Peyer's patch (tissue), 4 donors: ENCODE measurements at regions not wholly inside any gene's neighbourhood (a gene's known extent, or its start where the extent isn't known, plus 50 kb on each side); places are given as distances from the start of the nearest gene placed in this dataset.
"Not testable (repeated sequence)": the region's sequence is repeated elsewhere in the genome, so short reads cannot be mapped to it uniquely, and the experiment has no call there.

Experiments
- POLR2A ChIP-seq, 2 donors: fragments of 450-650 bp; IDR thresholded peaks; one replicate each; pipeline ENCODE4 v1.5.1; 2017; ENCODE audit warnings: antibody characterized with exemption in 2 of 2, mild to moderate bottlenecking in 2 of 2, moderate library complexity in 2 of 2
- TF ChIP-seq, protein P1 (sequence below), 6 experiments: fragments of 450-650 bp in 4 of 6; fragments of 200-600 bp in 2 of 6; sonication (generic) in 1 of 6; IDR thresholded peaks; one replicate each; pipeline ENCODE4 v1.5.1; 2017 to 2019; ENCODE audit warnings: antibody characterized with exemption in 6 of 6, mild to moderate bottlenecking in 3 of 6, moderate library complexity in 1 of 6

DNA sequence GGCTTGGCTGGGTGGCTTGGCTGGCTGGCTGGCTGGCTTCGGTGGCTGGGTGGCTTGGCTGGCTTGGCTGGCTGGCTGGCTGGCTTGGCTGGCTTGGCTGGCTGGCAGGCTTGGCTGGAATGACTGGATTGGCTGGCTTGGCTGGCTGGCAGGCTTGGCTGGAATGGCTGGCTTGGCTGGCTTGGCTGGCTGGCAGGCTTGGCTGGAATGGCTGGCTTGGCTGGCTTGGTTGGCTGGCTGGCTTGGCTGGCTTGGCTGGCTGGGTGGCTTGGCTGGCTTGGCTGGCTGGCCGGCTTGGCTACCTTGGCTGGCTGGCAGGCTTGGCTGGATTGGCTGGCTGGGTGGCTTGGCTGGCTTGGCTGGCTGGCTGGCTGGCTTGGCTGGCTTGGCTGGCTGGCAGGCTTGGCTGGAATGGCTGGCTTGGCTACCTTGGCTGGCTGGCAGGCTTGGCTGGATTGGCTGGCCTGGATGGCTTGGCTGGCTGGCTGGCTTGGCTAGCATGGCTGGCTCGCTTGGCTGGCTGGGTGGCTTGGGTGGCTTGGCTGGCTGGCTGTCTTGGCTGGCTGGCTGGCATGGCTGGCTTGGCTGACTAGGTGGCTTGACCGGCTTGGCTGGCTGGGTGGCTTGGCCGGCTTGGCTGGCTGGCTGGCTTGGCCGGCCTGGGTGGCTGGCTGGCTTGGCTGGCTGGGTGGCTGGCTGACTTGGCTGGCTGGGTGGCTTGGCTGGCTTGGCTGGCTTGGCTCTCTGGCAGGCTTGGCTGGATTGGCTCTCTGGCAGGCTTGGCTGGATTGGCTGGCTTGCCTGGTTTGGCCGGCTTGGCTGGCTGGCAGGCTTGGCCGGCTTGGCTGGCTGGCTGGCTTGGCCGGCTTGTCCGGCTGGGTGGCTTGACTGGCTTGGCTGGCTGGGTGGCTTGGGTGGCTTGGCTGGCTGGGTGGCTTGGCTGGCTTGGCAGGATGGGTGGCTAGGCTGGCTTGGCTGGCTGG, 241.6 kb upstream of the POTEB2 start:
- TF ChIP-seq POLR2A (IDR thresholded peaks at IDR 0.05), result not testable (repeated sequence)
- TF ChIP-seq, protein P1, sequence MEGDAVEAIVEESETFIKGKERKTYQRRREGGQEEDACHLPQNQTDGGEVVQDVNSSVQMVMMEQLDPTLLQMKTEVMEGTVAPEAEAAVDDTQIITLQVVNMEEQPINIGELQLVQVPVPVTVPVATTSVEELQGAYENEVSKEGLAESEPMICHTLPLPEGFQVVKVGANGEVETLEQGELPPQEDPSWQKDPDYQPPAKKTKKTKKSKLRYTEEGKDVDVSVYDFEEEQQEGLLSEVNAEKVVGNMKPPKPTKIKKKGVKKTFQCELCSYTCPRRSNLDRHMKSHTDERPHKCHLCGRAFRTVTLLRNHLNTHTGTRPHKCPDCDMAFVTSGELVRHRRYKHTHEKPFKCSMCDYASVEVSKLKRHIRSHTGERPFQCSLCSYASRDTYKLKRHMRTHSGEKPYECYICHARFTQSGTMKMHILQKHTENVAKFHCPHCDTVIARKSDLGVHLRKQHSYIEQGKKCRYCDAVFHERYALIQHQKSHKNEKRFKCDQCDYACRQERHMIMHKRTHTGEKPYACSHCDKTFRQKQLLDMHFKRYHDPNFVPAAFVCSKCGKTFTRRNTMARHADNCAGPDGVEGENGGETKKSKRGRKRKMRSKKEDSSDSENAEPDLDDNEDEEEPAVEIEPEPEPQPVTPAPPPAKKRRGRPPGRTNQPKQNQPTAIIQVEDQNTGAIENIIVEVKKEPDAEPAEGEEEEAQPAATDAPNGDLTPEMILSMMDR (IDR thresholded peaks at IDR 0.05), result not testable (repeated sequence)
